HCT116 (cell line): ENCODE measurements at regions not wholly inside any gene's neighbourhood (a gene's known extent, or its start where the extent isn't known, plus 50 kb on each side); places are given as distances from the start of the nearest gene placed in this dataset.
"Not testable (repeated sequence)": the region's sequence is repeated elsewhere in the genome, so short reads cannot be mapped to it uniquely, and the experiment has no call there.

Source experiments
- ATAC-seq: fragments of 200-7000 bp; cut with Tn5 transposase; 2 replicates; pipeline ENCODE4 v1.9.1; 2020; ENCODE audit warnings: mild to moderate bottlenecking, moderate library complexity
- BruUV-seq: library from RNA; stranded (reverse); fragments of 400-500 nt; replicated peaks from 2 replicates; lab custom pipeline; 2021; lab: Mats Ljungman, UMichigan
- CTCF ChIA-PET: fragments of 300-600 bp; sonication (Branson Sonifier 250); formaldehyde crosslinking; loops from one replicate; lab custom pipeline; 2021; ENCODE audit warnings: antibody characterized with exemption; lab: Charles Lee
- POLR2A ChIA-PET: fragments of 300-600, 350-600 bp; sonication (Branson Sonifier 250); formaldehyde crosslinking; loops from one replicate; lab custom pipeline; 2021; ENCODE audit warnings: antibody characterized with exemption; lab: Charles Lee
- RAD21 ChIA-PET, 2 experiments: fragments of 300-600 bp; sonication (Branson Sonifier 250); formaldehyde crosslinking; loops; one replicate each; lab custom pipeline; 2023; ENCODE audit warnings: low total read pairs in 2 of 2; ENCODE audit not compliant: uncharacterized antibody in 2 of 2, unreplicated experiment in 2 of 2, low non-redundant PET in 1 of 2; lab: Charles Lee
- DNase-seq: peaks from one replicate; pipeline ENCODE4 v3.0.0-alpha.2; 2010; ENCODE audit warnings: low read depth, low spot score
- H2AFZ ChIP-seq: fragments of 200-600 bp; shearing (Covaris generic), sonication (generic); 2 replicates; pipeline ENCODE4 v1.6.1; 2017; ENCODE audit warnings: low read depth, mixed run types, mixed read lengths, antibody characterized with exemption, low read length; ENCODE audit not compliant: poor library complexity, severe bottlenecking
- H3K27ac ChIP-seq: 2 replicates; pipeline ENCODE4 v1.5.1; 2012; ENCODE audit warnings: low read depth, low read length
- H3K27me3 ChIP-seq: fragments of 200-600 bp; sonication (generic); 2 replicates; pipeline ENCODE4 v1.6.1; 2016; ENCODE audit warnings: mixed run types, low read length, mixed read lengths; ENCODE audit not compliant: insufficient read depth
- H3K36me3 ChIP-seq, 2 experiments: fragments of 200-500 bp in 1 of 2; fragments of 200-600 bp in 1 of 2; sonication (Bioruptor generic) in 1 of 2; sonication (generic) in 1 of 2; 2 replicates each; pipeline versions ENCODE4 v1.5.1 to v1.6.1; 2014 to 2016; ENCODE audit warnings: low read length in 2 of 2, inconsistent platforms in 1 of 2, mixed read lengths in 1 of 2, mixed run types in 1 of 2; ENCODE audit not compliant: insufficient read depth in 2 of 2, control insufficient read depth in 1 of 2
- H3K4me1 ChIP-seq, 2 experiments: fragments of 200-600 bp in 1 of 2; sonication (generic) in 1 of 2; 2 replicates each; pipeline versions ENCODE4 v1.5.1 to v1.6.1; 2012 to 2017; ENCODE audit warnings: low read length in 2 of 2, inconsistent platforms in 1 of 2, mild to moderate bottlenecking in 1 of 2, mixed read lengths in 1 of 2, mixed run types in 1 of 2, moderate library complexity in 1 of 2; ENCODE audit not compliant: insufficient read depth in 2 of 2, control insufficient read depth in 1 of 2
- H3K4me2 ChIP-seq: fragments of 200-600 bp; sonication (generic); 2 replicates; pipeline ENCODE4 v1.6.1; 2017; ENCODE audit warnings: mixed run types, low read length, mixed read lengths
- H3K4me3 ChIP-seq, 2 experiments: fragments of 200-600 bp in 1 of 2; sonication (generic) in 1 of 2; replicated peaks in 1 of 2; 2 replicates each; pipeline ENCODE4 v1.5.1; 2011 to 2016; ENCODE audit warnings: low read length in 2 of 2, control low read depth in 1 of 2, low read depth in 1 of 2, mild to moderate bottlenecking in 1 of 2, mixed read lengths in 1 of 2, mixed run types in 1 of 2
- H3K79me2 ChIP-seq: fragments of 200-600 bp; sonication (generic); 2 replicates; pipeline ENCODE4 v1.6.1; 2017; ENCODE audit warnings: mild to moderate bottlenecking, mixed run types, low read length, moderate library complexity, mixed read lengths; ENCODE audit not compliant: insufficient read depth
- H3K9ac ChIP-seq: fragments of 200-600 bp; sonication (generic); 2 replicates; pipeline ENCODE4 v1.6.1; 2016; ENCODE audit warnings: low read length, mixed read lengths
- H3K9me2 ChIP-seq: fragments of 200-600 bp; sonication (generic), shearing (Covaris generic); 2 replicates; pipeline ENCODE4 v1.6.1; 2017; ENCODE audit warnings: mixed run types, mild to moderate bottlenecking, moderate library complexity; ENCODE audit not compliant: insufficient read depth
- H3K9me3 ChIP-seq, 2 experiments: fragments of 200-500 bp in 1 of 2; fragments of 200-600 bp in 1 of 2; sonication (Bioruptor generic) in 1 of 2; sonication (generic) in 1 of 2; 2 replicates each; pipeline ENCODE4 v1.6.1; 2014 to 2017; ENCODE audit warnings: low read length in 2 of 2, mixed read lengths in 2 of 2, inconsistent platforms in 1 of 2, low read depth in 1 of 2, mild to moderate bottlenecking in 1 of 2, mixed run types in 1 of 2, moderate library complexity in 1 of 2; ENCODE audit not compliant: control insufficient read depth in 1 of 2, insufficient read depth in 1 of 2
- H4K20me1 ChIP-seq: fragments of 200-600 bp; sonication (generic), shearing (Covaris generic); 2 replicates; pipeline ENCODE4 v1.6.1; 2017; ENCODE audit warnings: mixed run types, mild to moderate bottlenecking, moderate library complexity; ENCODE audit not compliant: insufficient read depth
- CBX3 ChIP-seq: IDR thresholded peaks from 2 replicates; pipeline ENCODE4 v1.6.1; 2012; ENCODE audit warnings: low read depth
- EZH2phosphoT487 ChIP-seq: fragments of 200-600 bp; IDR thresholded peaks from 2 replicates; pipeline ENCODE4 v1.6.1; 2018; ENCODE audit warnings: antibody characterized with exemption, borderline replicate concordance
- FOSL1 ChIP-seq: IDR thresholded peaks from 2 replicates; pipeline ENCODE4 v1.6.1; 2012; ENCODE audit warnings: low read depth
- MAX ChIP-seq: IDR thresholded peaks from 2 replicates; pipeline ENCODE4 v1.6.1; 2012
- POLR2A ChIP-seq: IDR thresholded peaks from 2 replicates; pipeline ENCODE4 v1.7.0; 2011; ENCODE audit warnings: borderline replicate concordance; ENCODE audit not compliant: insufficient read depth, insufficient read length; ENCODE audit errors: extremely low read depth
- POLR2AphosphoS5 ChIP-seq: IDR thresholded peaks from 2 replicates; pipeline ENCODE4 v1.6.1; 2011; ENCODE audit warnings: mild to moderate bottlenecking, low read depth, low read length, moderate library complexity
- SRF ChIP-seq: IDR thresholded peaks from 2 replicates; pipeline ENCODE4 v1.6.1; 2012; ENCODE audit warnings: low read depth
- YY1 ChIP-seq: IDR thresholded peaks from 2 replicates; pipeline ENCODE4 v1.6.1; 2011; ENCODE audit warnings: low read length, low read depth, moderate library complexity, mild to moderate bottlenecking; ENCODE audit not compliant: insufficient replicate concordance; ENCODE audit errors: extremely low read depth
- ZFX ChIP-seq: fragments of 450-650 bp; IDR thresholded peaks from 2 replicates; pipeline ENCODE4 v1.6.1; 2017
- intact Hi-C: fragments of 100-400 bp; cut with micrococcal nuclease; formaldehyde crosslinking; loops from 2 replicates; pipeline ENCODE4 v1.10.0; 2022

GRCh38 chr4:9602389-9602914 is 158.2 kb downstream of the DEFB131A start:
- Histone ChIP-seq H3K9me2 (no peaks in the 10 kb centered on the region), H3K9ac (no peak overlapping the region), H3K4me1 (no peaks in the 10 kb centered on the region), H3K4me3 (no peak overlapping the region), H3K9me3 (no peaks in the 10 kb centered on the region), H3K27ac (no peak overlapping the region), H3K4me2 (no peak overlapping the region), H2AFZ (no peak overlapping the region), H3K27me3 (no peaks in the 10 kb centered on the region), H4K20me1 (no peaks in the 10 kb centered on the region), H3K36me3 (no peaks in the 10 kb centered on the region), H3K79me2 (no peaks in the 10 kb centered on the region)
- ATAC-seq (no peak), DNase-seq (no peak)
- ChIA-PET RAD21 (no interaction called here), CTCF (no interaction called here), POLR2A (no interaction called here)
- TF ChIP-seq POLR2A (no peak), MAX (no peak), SRF (no peak), CBX3 (no peak), FOSL1 (no peak), EZH2phosphoT487 (no peak), YY1 (no peak), ZFX (no peak), POLR2AphosphoS5 (no peak)
- no TSS peak for BruUV-seq
- intact Hi-C loops = no loop called here

- H3K27ac ChIP-seq, H3K36me3 ChIP-seq, DNase-seq, H3K9me3 ChIP-seq, RAD21 ChIA-PET, H2AFZ ChIP-seq, H3K4me2 ChIP-seq, H3K27me3 ChIP-seq, H4K20me1 ChIP-seq, POLR2A ChIA-PET, H3K4me1 ChIP-seq, H3K9me2 ChIP-seq, BruUV-seq, H3K4me3 ChIP-seq, H3K9ac ChIP-seq, intact Hi-C loops, ATAC-seq, H3K79me2 ChIP-seq: not testable (repeated sequence)
- CTCF ChIA-PET = interaction anchor here (1.6 kb wide), 1 partner anchor 72 kb away, joined by 3 read pairs; no protein-coding TSS in a partner anchor
Observed at GRCh38 chr4:9604031-9604892, 160.0 kb downstream of the DEFB131A start.

DNA sequence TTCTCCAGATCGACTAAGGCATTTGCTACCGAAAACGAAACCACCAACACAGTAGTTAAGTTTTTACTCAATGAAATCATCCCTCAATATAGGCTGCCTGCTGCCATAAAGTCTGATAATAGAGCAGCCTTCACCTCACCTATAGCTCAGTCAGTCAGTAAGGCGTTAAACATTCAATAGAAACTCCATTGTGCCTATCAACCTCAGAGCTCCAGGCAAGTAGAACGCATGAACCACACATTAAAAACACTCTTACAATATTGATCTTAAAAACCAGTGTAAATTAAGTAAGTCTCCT is 160.6 kb downstream of the DEFB131A start:
- H2AFZ ChIP-seq, POLR2A ChIA-PET, RAD21 ChIA-PET: not testable (repeated sequence)

More for the DNA sequence above, 160.6 kb downstream of the DEFB131A start:
- H3K9me3 ChIP-seq, H3K9ac ChIP-seq, ATAC-seq, H3K4me3 ChIP-seq, H4K20me1 ChIP-seq, H3K79me2 ChIP-seq, intact Hi-C loops, H3K36me3 ChIP-seq, DNase-seq, BruUV-seq, H3K4me2 ChIP-seq, H3K9me2 ChIP-seq, H3K27ac ChIP-seq, H3K27me3 ChIP-seq, H3K4me1 ChIP-seq: not testable (repeated sequence)
- CTCF ChIA-PET = interaction anchor here (1.6 kb wide), 1 partner anchor 73 kb away, joined by 3 read pairs; no protein-coding TSS in a partner anchor
